Colonic mucosa (tissue), 4 donors: ENCODE measurements at regions not wholly inside any gene's neighbourhood (a gene's known extent, or its start where the extent isn't known, plus 50 kb on each side); places are given as distances from the start of the nearest gene placed in this dataset.

ENCODE experiments used
- DNase-seq: peaks from one replicate; pipeline ENCODE4 v3.0.0-alpha.2; 2020
- H3K27ac ChIP-seq: fragments of 200-600 bp; one replicate; pipeline ENCODE4 v1.8.0; 2021
- H3K27me3 ChIP-seq: fragments of 200-600 bp; one replicate; pipeline ENCODE4 v1.8.0; 2021
- H3K36me3 ChIP-seq: fragments of 200-600 bp; one replicate; pipeline ENCODE4 v1.8.0; 2021
- H3K4me1 ChIP-seq: fragments of 200-600 bp; one replicate; pipeline ENCODE4 v1.8.0; 2021; ENCODE audit warnings: mild to moderate bottlenecking
- H3K4me3 ChIP-seq: fragments of 200-600 bp; one replicate; pipeline ENCODE4 v1.8.0; 2021
- H3K9ac ChIP-seq, 2 donors: one replicate each; pipeline ENCODE4 v1.7.0; 2013; ENCODE audit warnings: control low read depth in 2 of 2, low read depth in 2 of 2, low read length in 2 of 2
- H3K9me3 ChIP-seq: fragments of 200-600 bp; one replicate; pipeline ENCODE4 v1.8.0; 2021
- intact Hi-C: fragments of 100-400 bp; cut with DNase I; formaldehyde crosslinking; loops from one replicate; pipeline ENCODE4 v1.14.1; 2022
- TF ChIP-seq, protein P1 (sequence below): fragments of 200-600 bp; IDR thresholded peaks from one replicate; pipeline ENCODE4 v1.8.0; 2022; ENCODE audit warnings: antibody characterized with exemption, mild to moderate bottlenecking
- donor health status: healthy.
- donor health status: DM: no; HTN: no; CAD: no.
- donor health status: DM: no; HTN: no; CAD: no.

DNA sequence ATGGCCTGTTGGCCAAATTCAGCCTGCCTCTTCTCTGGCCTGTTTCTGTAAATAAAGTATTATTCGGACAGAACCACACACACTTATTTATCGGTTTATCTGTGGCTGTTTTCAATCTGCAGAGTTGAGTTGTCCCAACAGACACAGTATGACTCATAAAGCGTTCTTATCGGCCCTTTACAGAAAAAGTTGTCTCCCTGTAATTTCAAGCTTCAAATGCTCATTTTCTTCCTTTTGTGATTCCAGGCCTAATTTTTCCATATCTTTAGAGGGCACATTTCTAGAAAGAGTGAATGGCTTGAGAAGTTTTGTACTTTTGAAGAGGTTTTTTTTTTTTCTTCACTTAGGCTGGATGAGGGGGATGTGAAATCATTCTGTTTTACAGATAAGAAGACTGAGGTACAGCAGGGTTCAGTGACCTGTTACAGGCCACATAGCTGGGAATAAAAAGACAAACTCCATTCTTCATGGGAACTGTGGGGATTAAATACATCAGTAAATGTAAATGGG is 440.9 kb downstream of the TSHZ3 start:
- TF ChIP-seq, protein P1, sequence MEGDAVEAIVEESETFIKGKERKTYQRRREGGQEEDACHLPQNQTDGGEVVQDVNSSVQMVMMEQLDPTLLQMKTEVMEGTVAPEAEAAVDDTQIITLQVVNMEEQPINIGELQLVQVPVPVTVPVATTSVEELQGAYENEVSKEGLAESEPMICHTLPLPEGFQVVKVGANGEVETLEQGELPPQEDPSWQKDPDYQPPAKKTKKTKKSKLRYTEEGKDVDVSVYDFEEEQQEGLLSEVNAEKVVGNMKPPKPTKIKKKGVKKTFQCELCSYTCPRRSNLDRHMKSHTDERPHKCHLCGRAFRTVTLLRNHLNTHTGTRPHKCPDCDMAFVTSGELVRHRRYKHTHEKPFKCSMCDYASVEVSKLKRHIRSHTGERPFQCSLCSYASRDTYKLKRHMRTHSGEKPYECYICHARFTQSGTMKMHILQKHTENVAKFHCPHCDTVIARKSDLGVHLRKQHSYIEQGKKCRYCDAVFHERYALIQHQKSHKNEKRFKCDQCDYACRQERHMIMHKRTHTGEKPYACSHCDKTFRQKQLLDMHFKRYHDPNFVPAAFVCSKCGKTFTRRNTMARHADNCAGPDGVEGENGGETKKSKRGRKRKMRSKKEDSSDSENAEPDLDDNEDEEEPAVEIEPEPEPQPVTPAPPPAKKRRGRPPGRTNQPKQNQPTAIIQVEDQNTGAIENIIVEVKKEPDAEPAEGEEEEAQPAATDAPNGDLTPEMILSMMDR: no peak
- no peak overlapping the region for H3K9ac ChIP-seq
- no peaks in the 10 kb centered on the region for H3K36me3 ChIP-seq
- no peaks in the 10 kb centered on the region for H3K9me3 ChIP-seq
- DNase-seq: no peak
- H3K27ac ChIP-seq: no peak overlapping the region
- intact Hi-C loops: no loop called here
- no peaks in the 10 kb centered on the region for H3K27me3 ChIP-seq
- H3K4me3 ChIP-seq: no peak overlapping the region
- H3K4me1 ChIP-seq: no peaks in the 10 kb centered on the region

DNA sequence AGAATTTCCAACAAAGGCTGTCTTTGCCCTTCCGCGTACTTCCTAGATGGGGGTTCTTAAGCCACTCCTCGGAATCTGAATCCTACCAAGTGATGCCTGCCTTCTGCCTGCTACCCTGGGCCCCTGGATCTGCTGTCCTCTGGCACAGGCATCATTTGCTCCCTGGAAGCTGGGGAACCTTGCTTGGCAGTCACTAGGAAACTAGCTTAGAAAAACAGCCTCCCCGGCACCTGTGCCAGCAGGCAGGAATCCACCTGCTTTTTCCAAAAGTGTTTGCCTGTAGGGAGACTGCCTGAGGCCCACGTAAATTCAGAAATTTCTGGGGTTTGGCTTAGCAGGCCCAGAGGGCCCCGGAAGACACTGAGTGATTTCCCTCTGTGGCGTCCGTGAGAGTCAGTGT is 442.4 kb downstream of the TSHZ3 start:
- no peaks in the 10 kb centered on the region for H3K27me3 ChIP-seq
- TF ChIP-seq, protein P1: no peak
- H3K27ac ChIP-seq: no peak overlapping the region
- intact Hi-C loops: no loop called here
- no peak overlapping the region for H3K9ac ChIP-seq
- no peaks in the 10 kb centered on the region for H3K36me3 ChIP-seq
- H3K4me1 ChIP-seq: no peaks in the 10 kb centered on the region
- no peak for DNase-seq
- no peaks in the 10 kb centered on the region for H3K9me3 ChIP-seq
- H3K4me3 ChIP-seq: no peak overlapping the region

DNA sequence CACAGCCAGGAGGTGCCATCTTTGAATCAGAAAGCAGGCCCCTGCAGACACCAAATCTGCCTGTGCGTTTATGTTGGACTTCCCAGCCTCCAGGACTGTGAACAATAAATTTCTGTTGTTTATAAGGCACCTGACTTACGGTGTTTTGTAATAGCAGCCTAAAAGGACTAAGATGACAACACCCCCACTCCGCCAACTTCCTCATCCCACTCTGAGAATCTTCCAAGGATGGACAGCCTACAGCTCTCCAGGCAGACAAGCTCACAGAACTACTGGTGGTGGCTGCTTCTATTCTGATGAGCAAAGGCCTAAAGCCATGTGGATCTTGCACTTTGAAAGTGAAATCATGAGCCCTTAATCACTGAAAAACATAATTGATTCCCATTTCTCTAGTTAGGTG is 449.2 kb downstream of the TSHZ3 start:
- no peak overlapping the region for H3K9ac ChIP-seq
- no peak overlapping the region for H3K4me3 ChIP-seq
- no peak for DNase-seq
- H3K4me1 ChIP-seq: no peaks in the 10 kb centered on the region
- no peaks in the 10 kb centered on the region for H3K9me3 ChIP-seq
- TF ChIP-seq, protein P1: no peak
- no peak overlapping the region for H3K27ac ChIP-seq
- intact Hi-C loops: no loop called here
- H3K36me3 ChIP-seq: no peaks in the 10 kb centered on the region
- H3K27me3 ChIP-seq: no peaks in the 10 kb centered on the region

DNA sequence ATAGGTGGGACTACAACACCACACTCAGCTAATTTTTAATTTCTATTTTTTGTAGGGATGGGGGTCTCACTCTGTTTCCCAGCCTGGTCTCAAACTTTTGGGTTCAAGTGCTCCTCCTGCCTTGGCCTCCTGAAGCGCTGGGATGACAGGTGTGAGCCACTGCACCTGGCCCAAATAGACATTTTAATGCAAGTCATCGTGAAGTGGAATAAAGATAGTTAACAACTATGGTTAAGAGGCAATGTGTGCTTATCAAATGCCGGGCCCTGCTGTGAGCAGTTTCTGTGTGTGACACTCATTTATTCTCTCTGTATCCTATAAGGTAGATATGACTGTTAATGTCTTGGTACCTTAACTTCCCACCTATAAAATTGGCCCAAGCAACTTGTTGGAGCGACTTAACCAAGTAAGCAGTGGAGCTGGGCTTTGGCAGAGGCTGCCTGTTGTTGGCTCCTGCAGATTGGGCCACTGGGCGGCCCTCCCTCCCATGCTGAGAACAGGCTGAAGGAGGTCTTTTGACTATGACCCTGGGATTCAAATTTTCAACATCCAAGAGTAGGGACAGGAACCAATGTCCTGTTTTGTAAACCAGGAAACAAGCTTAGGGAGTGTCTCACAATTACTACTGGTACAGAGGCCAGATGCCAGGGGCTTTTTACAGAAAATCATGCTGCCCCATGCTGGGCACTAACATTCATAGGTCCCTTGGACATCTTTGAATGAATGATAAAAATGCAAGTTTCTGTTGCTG is 450.7 kb downstream of the TSHZ3 start:
- H3K27ac ChIP-seq: no peak overlapping the region

DNA sequence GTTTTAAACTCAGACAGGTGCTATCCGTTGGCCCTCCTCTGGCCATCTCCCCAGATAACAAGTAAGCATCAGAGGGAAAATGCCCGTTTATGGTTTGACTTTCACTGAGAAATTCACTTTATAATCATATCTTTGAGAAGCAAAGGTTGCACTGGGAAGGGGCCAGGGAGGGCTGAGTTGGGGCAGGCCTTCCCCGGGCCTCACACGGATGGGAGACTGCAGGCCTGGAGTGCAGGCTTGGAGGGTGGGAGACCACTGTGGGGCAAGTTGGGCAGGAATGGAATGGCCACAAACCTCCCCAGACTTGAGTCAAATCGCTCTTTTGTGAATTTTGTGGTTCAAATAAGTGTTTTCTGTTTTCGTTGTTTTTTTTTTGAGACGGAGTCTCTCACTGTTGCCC is 451.7 kb downstream of the TSHZ3 start:
- no peaks in the 10 kb centered on the region for H3K4me1 ChIP-seq
- TF ChIP-seq, protein P1: no peak
- intact Hi-C loops: no loop called here

More for the DNA sequence above, 450.7 kb downstream of the TSHZ3 start:
- no peaks in the 10 kb centered on the region for H3K4me1 ChIP-seq
- no peaks in the 10 kb centered on the region for H3K9me3 ChIP-seq
- no peak overlapping the region for H3K4me3 ChIP-seq
- no peaks in the 10 kb centered on the region for H3K36me3 ChIP-seq
- H3K27me3 ChIP-seq: no peaks in the 10 kb centered on the region
- intact Hi-C loops: no loop called here
- H3K9ac ChIP-seq: no peak overlapping the region
- DNase-seq: no peak
- TF ChIP-seq, protein P1: no peak

More for the DNA sequence above, 451.7 kb downstream of the TSHZ3 start:
- H3K27me3 ChIP-seq: no peaks in the 10 kb centered on the region
- no peak for DNase-seq
- no peak overlapping the region for H3K4me3 ChIP-seq
- H3K36me3 ChIP-seq: no peaks in the 10 kb centered on the region
- no peak overlapping the region for H3K27ac ChIP-seq
- H3K9ac ChIP-seq: no peak overlapping the region
- no peaks in the 10 kb centered on the region for H3K9me3 ChIP-seq
